ENCODE measurements at regions not wholly inside any gene's neighbourhood (a gene's known extent, or its start where the extent isn't known, plus 50 kb on each side); places are given as distances from the start of the nearest gene placed in this dataset.

DNA sequence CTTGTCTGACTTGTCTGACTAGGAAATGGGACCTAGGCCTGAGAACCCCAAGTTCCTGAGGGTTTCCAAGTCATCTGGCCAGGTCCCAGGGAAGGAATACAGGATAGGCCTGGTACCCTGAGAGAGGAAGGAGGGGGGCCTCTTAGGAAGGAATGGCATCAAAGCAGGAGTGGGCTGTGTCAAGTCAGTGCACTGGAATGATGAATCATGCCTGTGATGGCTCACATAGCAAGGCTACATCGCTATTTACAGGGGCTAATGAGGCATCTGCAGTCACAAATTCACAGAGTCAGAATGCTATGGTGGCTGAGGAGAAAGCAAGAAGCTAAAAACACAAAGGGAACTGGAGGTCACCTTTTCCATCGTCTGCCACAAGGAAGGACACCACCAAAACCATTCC is 247.3 kb downstream of the NXPE2 start:
- TF ChIP-seq CTCF (optimal IDR thresholded peaks at IDR 0.05 in 1 of 3, IDR thresholded peaks at IDR 0.05 in 1 of 3, conservative IDR thresholded peaks at IDR 0.05 in 1 of 3; ENCODE audit: extremely low read depth in 1 of 3, insufficient read depth in 2 of 3, low read length in 3 of 3) (no peak), EZH2 (IDR thresholded peaks at IDR 0.05; ENCODE audit: low read length) (no peak)

Data from keratinocyte (primary cell).